GM12874 (cell line): ENCODE measurements at regions not wholly inside any gene's neighbourhood (a gene's known extent, or its start where the extent isn't known, plus 50 kb on each side); places are given as distances from the start of the nearest gene placed in this dataset.

ENCODE experiments used
- CTCF ChIP-seq: IDR thresholded peaks from 2 replicates; pipeline ENCODE4 v1.5.1; 2011; ENCODE audit warnings: low read depth, mild to moderate bottlenecking, control low read depth, low read length, moderate library complexity; ENCODE audit not compliant: insufficient read depth

- no peak for TF ChIP-seq CTCF
Measured at GRCh38 chr11:92580908-92581307, 356.3 kb downstream of the FAT3 start.

- no peak for TF ChIP-seq CTCF
Measured at GRCh38 chr11:92588393-92588792, 363.8 kb downstream of the FAT3 start.

GRCh38 chr11:92589512-92589911 is 364.9 kb downstream of the FAT3 start:
- no peak for TF ChIP-seq CTCF

GRCh38 chr11:92591521-92591920 is 366.9 kb downstream of the FAT3 start:
- TF ChIP-seq CTCF, result no peak

GRCh38 chr11:92594251-92594650 is 369.6 kb downstream of the FAT3 start:
- no peak for TF ChIP-seq CTCF

- no peak for TF ChIP-seq CTCF
Measured at GRCh38 chr11:92595052-92595451, 370.4 kb downstream of the FAT3 start.

GRCh38 chr11:92596596-92597317 is 372.1 kb downstream of the FAT3 start:
- no peak for TF ChIP-seq CTCF
